Skin epidermis (tissue), 12 donors: ENCODE measurements at regions not wholly inside any gene's neighbourhood (a gene's known extent, or its start where the extent isn't known, plus 50 kb on each side); places are given as distances from the start of the nearest gene placed in this dataset.

Experiments
- H3K27ac ChIP-seq, 21 experiments: fragments of 200-600 bp; sonication (generic) in 11 of 21; one replicate each; pipeline ENCODE4 v1.5.0; 2020; ENCODE audit warnings: mild to moderate bottlenecking in 3 of 21, inconsistent platforms in 2 of 21, moderate library complexity in 2 of 21
- H3K4me3 ChIP-seq, 7 experiments: fragments of 200-600 bp; sonication (generic) in 2 of 7; one replicate each; pipeline ENCODE4 v1.5.0; 2020; ENCODE audit warnings: inconsistent platforms in 2 of 7, mild to moderate bottlenecking in 2 of 7, moderate library complexity in 1 of 7

DNA sequence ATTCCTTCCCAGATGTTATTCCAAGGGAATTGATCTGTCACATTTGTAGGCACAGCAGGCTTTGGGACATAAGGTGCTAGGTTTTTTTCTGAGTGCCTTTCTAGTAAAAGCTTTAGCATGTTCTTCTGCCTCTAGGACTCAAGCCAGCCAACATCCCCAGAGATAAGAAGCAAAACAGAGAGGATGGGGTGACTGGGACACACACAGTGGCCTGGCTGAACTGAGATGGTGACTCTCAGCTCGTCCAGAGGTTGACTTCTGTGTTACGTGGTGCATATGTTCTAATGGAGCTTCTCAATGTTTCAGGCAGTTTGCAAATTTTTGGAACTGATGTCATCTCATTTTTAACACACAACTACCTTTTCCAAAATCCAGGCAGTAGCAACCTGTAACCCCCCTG, 188.1 kb upstream of the CELF2 start:
- H3K4me3 ChIP-seq = no peak overlapping the region
- H3K27ac ChIP-seq = peak overlapping the region in 7 of 21 experiments; percentile 11 to 68 (median 51)

DNA sequence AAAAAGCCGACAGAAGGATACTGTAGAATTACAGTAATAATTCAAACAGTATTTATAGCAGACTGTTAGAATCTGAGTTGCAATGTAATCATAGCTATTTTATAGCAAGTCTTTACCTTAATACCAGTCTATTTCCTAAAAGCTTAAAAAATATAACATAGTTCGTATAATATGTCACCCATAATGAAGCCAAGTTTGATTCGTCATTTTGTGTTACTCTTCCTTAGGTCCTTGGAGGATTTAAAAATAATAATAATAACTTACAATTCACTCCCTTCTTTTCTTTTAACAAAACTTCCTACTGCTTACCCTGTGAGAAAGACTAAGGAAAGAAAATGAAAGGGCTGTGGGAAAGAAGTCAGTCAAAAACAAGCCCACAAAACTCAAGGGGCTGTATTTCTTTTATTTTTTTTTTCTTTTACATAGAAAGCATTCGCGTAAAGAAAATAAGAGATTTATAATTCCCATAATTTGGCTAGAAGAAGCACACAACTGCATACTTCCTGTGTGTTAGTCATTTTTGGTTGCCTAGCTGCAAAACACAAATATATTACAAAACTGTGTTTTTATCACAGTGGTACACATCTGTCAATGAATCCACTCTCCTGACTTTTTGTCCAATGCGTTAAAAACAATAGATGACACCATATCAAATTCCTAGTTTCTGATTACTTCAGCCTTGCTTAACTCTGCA, 187.2 kb upstream of the CELF2 start:
- H3K27ac ChIP-seq = peak overlapping the region in 18 of 21 experiments; percentile 7 to 89 (median 64)
- no peak overlapping the region for H3K4me3 ChIP-seq

- Histone ChIP-seq H3K4me3 (no peak overlapping the region), H3K27ac (peak overlapping the region in 18 of 21 experiments; percentile 25 to 89 (median 64))
Observed at GRCh38 chr10:10831085-10831484, 186.6 kb upstream of the CELF2 start.

DNA sequence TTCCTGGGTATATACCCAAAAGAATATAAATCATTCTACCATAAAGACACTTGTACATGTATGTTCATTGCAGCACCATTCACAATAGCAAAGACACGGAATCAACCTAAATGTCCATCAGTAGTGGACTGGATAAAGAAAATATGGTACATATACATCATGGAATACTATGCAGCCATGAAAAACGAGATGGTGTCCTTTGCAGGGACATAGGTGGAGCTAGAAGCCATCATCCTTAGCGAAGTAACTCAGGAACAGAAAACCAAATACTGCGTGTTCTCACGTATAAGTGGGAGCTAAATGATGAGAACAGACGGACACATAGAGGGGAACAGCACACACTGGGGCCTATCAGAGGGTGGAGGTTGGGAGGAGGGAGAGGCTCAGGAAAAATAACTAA, 183.7 kb upstream of the CELF2 start:
- no peak overlapping the region for H3K4me3 ChIP-seq
- no peak overlapping the region for H3K27ac ChIP-seq

GRCh38 chr10:10844251-10844650, 173.4 kb upstream of the CELF2 start:
- no peak overlapping the region for H3K27ac ChIP-seq
- H3K4me3 ChIP-seq = no peak overlapping the region

DNA sequence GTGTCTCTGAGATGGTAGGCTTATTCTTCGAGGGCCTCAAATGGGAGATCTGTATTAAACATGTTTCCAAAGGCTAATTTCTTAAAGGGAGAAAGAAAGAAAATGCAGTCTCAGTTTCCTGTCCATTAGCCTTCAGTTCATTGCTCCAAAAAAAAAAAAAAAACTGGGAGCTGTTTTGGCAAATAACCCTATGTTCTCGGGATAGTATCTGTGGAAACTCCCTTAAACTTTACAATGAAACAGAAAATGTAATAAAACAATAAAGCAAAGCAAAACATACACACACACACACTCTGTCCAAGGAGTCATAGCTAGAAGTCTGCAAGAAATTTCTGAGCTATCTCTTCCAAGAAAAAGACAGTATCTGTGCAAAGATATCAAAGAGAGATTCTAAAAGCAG, 172.5 kb upstream of the CELF2 start:
- Histone ChIP-seq H3K4me3 (no peak overlapping the region), H3K27ac (peak overlapping the region in 6 of 21 experiments; percentile 12 to 73 (median 42))

GRCh38 chr10:10845826-10846503, 171.7 kb upstream of the CELF2 start:
- Histone ChIP-seq H3K4me3 (no peak overlapping the region), H3K27ac (peak overlapping the region in 8 of 21 experiments; percentile 11 to 73 (median 44))

GRCh38 chr10:10846504-10846900, 171.2 kb upstream of the CELF2 start:
- peak overlapping the region in 4 of 21 experiments; percentile 20 to 73 (median 57) for H3K27ac ChIP-seq

GRCh38 chr10:10847387-10847786, 170.3 kb upstream of the CELF2 start:
- Histone ChIP-seq H3K27ac (no peak overlapping the region), H3K4me3 (no peak overlapping the region)

More at GRCh38 chr10:10846504-10846900, 171.2 kb upstream of the CELF2 start:
- no peak overlapping the region for H3K4me3 ChIP-seq

- no peak overlapping the region for H3K4me3 ChIP-seq
- no peak overlapping the region for H3K27ac ChIP-seq
Observed at GRCh38 chr10:10848488-10849111, 169.1 kb upstream of the CELF2 start.

GRCh38 chr10:10849306-10849705, 168.4 kb upstream of the CELF2 start:
- no peak overlapping the region for H3K4me3 ChIP-seq

GRCh38 chr10:10850214-10850613, 167.5 kb upstream of the CELF2 start:
- Histone ChIP-seq H3K27ac (peak overlapping the region in 2 of 21 experiments; percentile 5 to 43), H3K4me3 (no peak overlapping the region)

More at GRCh38 chr10:10849306-10849705, 168.4 kb upstream of the CELF2 start:
- H3K27ac ChIP-seq = no peak overlapping the region

DNA sequence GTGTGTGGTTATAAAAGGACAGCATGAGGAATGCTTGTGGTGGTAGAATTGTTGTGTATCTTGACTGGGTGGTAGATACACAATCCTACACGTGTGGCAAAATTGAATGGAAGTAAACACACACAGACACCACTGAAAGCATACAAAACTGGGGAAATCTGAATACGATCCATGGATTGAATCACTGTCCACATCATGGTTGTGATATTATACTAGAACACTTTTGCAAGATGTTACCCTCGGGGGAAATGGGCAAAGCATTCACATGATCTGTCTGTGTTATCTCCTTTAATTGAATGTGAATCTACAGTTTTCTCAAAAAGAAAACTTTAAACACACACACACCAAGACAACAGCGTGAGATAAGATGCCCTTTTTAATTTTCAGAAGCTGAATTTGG, 165.2 kb upstream of the CELF2 start:
- H3K27ac ChIP-seq = no peak overlapping the region
- H3K4me3 ChIP-seq = no peak overlapping the region

DNA sequence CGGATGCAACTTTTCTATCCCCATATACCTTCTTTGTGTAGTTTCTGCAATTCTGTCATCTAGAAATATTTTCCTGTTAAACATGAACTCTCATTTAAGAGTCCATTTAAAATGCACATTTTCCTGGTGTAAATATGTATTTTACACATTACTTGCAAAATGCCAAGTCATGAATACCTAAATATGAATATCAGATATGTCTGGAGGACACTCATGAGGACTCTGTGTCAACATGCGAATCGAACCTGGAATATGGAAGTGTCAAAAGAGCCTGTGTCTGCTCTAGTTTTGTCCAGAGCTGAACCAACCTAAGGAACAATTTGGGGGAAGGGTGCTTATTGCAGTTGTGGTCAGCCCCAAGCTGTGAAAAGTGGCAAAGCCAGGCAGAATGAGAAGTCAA, 163.7 kb upstream of the CELF2 start:
- Histone ChIP-seq H3K27ac (no peak overlapping the region), H3K4me3 (no peak overlapping the region)

GRCh38 chr10:10854725-10855124, 162.9 kb upstream of the CELF2 start:
- Histone ChIP-seq H3K27ac (no peak overlapping the region), H3K4me3 (no peak overlapping the region)

DNA sequence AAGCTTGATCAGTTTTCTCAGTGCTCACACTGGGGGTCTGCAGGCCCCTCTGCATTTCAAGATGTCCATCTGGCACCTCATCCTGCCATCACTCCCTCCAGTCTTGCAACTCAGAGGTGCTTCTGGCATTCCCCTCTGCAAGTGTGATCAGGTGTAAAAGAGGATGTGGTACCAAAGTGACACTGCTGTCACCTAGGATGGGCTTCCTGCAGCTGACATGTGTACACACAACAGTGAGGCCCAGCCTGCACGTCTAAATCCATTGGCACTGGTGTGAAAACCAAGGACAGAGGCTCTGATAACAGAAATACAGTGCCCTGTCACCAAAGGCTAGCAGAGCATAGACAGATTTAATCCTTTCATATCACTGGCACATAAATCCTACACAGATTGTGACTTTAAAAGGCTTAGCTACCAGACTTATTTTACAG, 162.5 kb upstream of the CELF2 start:
- Histone ChIP-seq H3K27ac (no peak overlapping the region), H3K4me3 (no peak overlapping the region)

GRCh38 chr10:10860455-10860976, 157.2 kb upstream of the CELF2 start:
- Histone ChIP-seq H3K4me3 (no peak overlapping the region), H3K27ac (no peak overlapping the region)

GRCh38 chr10:10865303-10865702, 152.4 kb upstream of the CELF2 start:
- H3K4me3 ChIP-seq = no peak overlapping the region
- H3K27ac ChIP-seq = peak overlapping the region in 5 of 21 experiments; percentile 22 to 51 (median 34)

GRCh38 chr10:10865913-10866312, 151.8 kb upstream of the CELF2 start:
- no peak overlapping the region for H3K4me3 ChIP-seq
- H3K27ac ChIP-seq = peak overlapping the region in 7 of 21 experiments; percentile 1 to 51 (median 26)

DNA sequence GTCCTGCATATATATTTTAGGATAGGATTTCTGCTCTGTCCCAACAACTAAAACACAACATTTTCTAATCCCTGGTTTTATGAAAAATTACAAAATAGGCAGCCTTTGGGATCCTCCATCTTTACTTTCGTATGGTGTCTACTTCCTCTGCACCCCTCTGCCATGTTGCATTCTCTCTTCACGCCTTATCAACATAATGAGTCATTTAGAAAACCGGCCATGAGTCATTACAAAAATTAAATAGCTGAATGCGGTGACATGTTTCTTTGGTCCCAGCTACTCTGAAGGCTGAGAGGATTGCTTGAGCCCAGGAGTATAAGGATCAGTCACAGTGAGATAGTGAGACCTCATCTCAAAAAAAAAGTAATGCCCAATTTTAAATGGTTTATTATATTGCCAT, 148.1 kb upstream of the CELF2 start:
- Histone ChIP-seq H3K4me3 (no peak overlapping the region), H3K27ac (no peak overlapping the region)
